ENCODE measurements at regions not wholly inside any gene's neighbourhood (a gene's known extent, or its start where the extent isn't known, plus 50 kb on each side); places are given as distances from the start of the nearest gene placed in this dataset.

- TF ChIP-seq CTCF (IDR thresholded peaks at IDR 0.05; ENCODE audit: poor library complexity), result no peak
- TF ChIP-seq EZH2phosphoT487 (IDR thresholded peaks at IDR 0.05; ENCODE audit: low read depth, severe bottlenecking, unreplicated experiment), result no peak
- TF ChIP-seq EZH2 (IDR thresholded peaks at IDR 0.05; ENCODE audit: borderline replicate concordance), result no peak
Measured at GRCh38 chr12:107196681-107197080, 103.3 kb upstream of the CRY1 start.
